OCI-LY1 (cell line): ENCODE measurements at regions not wholly inside any gene's neighbourhood (a gene's known extent, or its start where the extent isn't known, plus 50 kb on each side); places are given as distances from the start of the nearest gene placed in this dataset.

Experiments
- H2AFZ ChIP-seq: fragments of 200-600 bp; sonication (generic), shearing (Covaris generic); 2 replicates; pipeline ENCODE4 v1.6.0; 2014; ENCODE audit warnings: antibody characterized with exemption, mild to moderate bottlenecking, low read length
- H3F3A ChIP-seq: fragments of 200-600 bp; sonication (generic), shearing (Covaris generic); 2 replicates; pipeline ENCODE4 v1.6.0; 2014; ENCODE audit warnings: mild to moderate bottlenecking, antibody characterized with exemption, low read length, moderate library complexity; ENCODE audit not compliant: insufficient read depth
- H3K27ac ChIP-seq: fragments of 200-600 bp; sonication (generic); 2 replicates; pipeline ENCODE4 v1.5.1; 2014; ENCODE audit warnings: low read length, mixed run types, mild to moderate bottlenecking, low read depth; ENCODE audit not compliant: poor library complexity, severe bottlenecking
- H3K27me3 ChIP-seq: fragments of 200-600 bp; sonication (generic); 2 replicates; pipeline ENCODE4 v1.6.0; 2014; ENCODE audit warnings: antibody characterized with exemption, mild to moderate bottlenecking, low read length, moderate library complexity; ENCODE audit not compliant: insufficient read depth
- H3K36me3 ChIP-seq: fragments of 200-600 bp; sonication (generic); 2 replicates; pipeline ENCODE4 v1.6.1; 2014; ENCODE audit warnings: mild to moderate bottlenecking, antibody characterized with exemption, low read length, moderate library complexity, mixed read lengths; ENCODE audit not compliant: insufficient read depth
- H3K4me1 ChIP-seq: fragments of 200-600 bp; sonication (generic); 2 replicates; pipeline ENCODE4 v1.5.1; 2014; ENCODE audit warnings: mild to moderate bottlenecking, low read length, moderate library complexity; ENCODE audit not compliant: insufficient read depth, severe bottlenecking
- H3K4me2 ChIP-seq: fragments of 200-600 bp; sonication (generic), shearing (Covaris generic); 2 replicates; pipeline ENCODE4 v1.6.1; 2014; ENCODE audit warnings: low read length
- H3K4me3 ChIP-seq: fragments of 200-600 bp; sonication (generic); 2 replicates; pipeline ENCODE4 v1.5.1; 2014; ENCODE audit warnings: low read length, low read depth, mild to moderate bottlenecking, mixed read lengths; ENCODE audit not compliant: poor library complexity, severe bottlenecking
- H3K79me2 ChIP-seq: fragments of 200-600 bp; shearing (Covaris generic); 2 replicates; pipeline ENCODE4 v1.6.1; 2016; ENCODE audit warnings: mixed run types, low read length, mixed read lengths; ENCODE audit not compliant: insufficient read depth
- H3K9ac ChIP-seq: fragments of 200-600 bp; sonication (generic), shearing (Covaris generic); 2 replicates; pipeline ENCODE4 v1.6.1; 2014; ENCODE audit warnings: mild to moderate bottlenecking, low read length, mixed read lengths
- H3K9me2 ChIP-seq: fragments of 200-600 bp; sonication (generic), shearing (Covaris generic); 2 replicates; pipeline ENCODE4 v1.6.1; 2014; ENCODE audit warnings: low read depth, mild to moderate bottlenecking, low read length, mixed read lengths
- H3K9me3 ChIP-seq: fragments of 200-600 bp; shearing (Covaris generic); 2 replicates; pipeline ENCODE4 v1.6.1; 2014; ENCODE audit warnings: low read length, mixed read lengths
- H4K20me1 ChIP-seq: fragments of 200-600 bp; sonication (generic), shearing (Covaris generic); 2 replicates; pipeline ENCODE4 v1.6.0; 2016; ENCODE audit warnings: mild to moderate bottlenecking, low read length; ENCODE audit not compliant: insufficient read depth
- EZH2 ChIP-seq: fragments of 200-600 bp; sonication (generic), shearing (Covaris generic); IDR thresholded peaks from 2 replicates; pipeline ENCODE4 v1.8.0; 2017; ENCODE audit warnings: borderline replicate concordance, mixed run types, mild to moderate bottlenecking, antibody characterized with exemption, low read length, moderate library complexity, mixed read lengths
- TF ChIP-seq, protein P1 (sequence below): fragments of 200-600 bp; sonication (generic), shearing (Covaris generic); IDR thresholded peaks from 2 replicates; pipeline ENCODE4 v1.5.1; 2017; ENCODE audit warnings: mild to moderate bottlenecking, antibody characterized with exemption, low read length, moderate library complexity, mixed read lengths

DNA sequence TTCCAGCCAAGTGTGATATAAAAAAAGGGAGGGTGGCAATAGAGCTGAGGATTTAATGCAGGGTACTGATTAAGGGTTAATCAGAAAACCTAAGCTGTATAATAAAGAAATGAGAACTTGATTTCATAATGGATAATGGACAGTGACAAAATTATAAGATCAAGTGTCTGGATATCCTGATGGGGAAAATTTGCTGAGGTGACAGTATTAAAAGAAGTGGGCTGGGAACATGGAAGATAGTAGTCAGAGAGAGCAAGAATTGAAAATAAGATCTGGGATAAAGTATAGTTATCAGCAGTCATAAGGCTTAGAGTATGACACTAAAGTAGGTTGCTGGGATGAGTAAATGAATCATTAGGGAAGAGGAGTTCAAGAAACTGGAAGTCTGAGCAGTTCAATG, 627.3 kb upstream of the RGS18 start:
- H3K27me3 ChIP-seq: no peaks in the 10 kb centered on the region
- H3K36me3 ChIP-seq: no peaks in the 10 kb centered on the region
- no peak overlapping the region for H2AFZ ChIP-seq
- no peak for TF ChIP-seq EZH2
- TF ChIP-seq, protein P1, sequence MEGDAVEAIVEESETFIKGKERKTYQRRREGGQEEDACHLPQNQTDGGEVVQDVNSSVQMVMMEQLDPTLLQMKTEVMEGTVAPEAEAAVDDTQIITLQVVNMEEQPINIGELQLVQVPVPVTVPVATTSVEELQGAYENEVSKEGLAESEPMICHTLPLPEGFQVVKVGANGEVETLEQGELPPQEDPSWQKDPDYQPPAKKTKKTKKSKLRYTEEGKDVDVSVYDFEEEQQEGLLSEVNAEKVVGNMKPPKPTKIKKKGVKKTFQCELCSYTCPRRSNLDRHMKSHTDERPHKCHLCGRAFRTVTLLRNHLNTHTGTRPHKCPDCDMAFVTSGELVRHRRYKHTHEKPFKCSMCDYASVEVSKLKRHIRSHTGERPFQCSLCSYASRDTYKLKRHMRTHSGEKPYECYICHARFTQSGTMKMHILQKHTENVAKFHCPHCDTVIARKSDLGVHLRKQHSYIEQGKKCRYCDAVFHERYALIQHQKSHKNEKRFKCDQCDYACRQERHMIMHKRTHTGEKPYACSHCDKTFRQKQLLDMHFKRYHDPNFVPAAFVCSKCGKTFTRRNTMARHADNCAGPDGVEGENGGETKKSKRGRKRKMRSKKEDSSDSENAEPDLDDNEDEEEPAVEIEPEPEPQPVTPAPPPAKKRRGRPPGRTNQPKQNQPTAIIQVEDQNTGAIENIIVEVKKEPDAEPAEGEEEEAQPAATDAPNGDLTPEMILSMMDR: no peak
- no peak overlapping the region for H3K4me2 ChIP-seq
- H3K27ac ChIP-seq: no peak overlapping the region
- H3F3A ChIP-seq: no peaks in the 10 kb centered on the region
- H3K79me2 ChIP-seq: no peaks in the 10 kb centered on the region
- H4K20me1 ChIP-seq: no peaks in the 10 kb centered on the region
- H3K9me2 ChIP-seq: no peaks in the 10 kb centered on the region
- no peaks in the 10 kb centered on the region for H3K4me1 ChIP-seq
- no peak overlapping the region for H3K9ac ChIP-seq
- H3K9me3 ChIP-seq: no peaks in the 10 kb centered on the region
- H3K4me3 ChIP-seq: no peak overlapping the region

DNA sequence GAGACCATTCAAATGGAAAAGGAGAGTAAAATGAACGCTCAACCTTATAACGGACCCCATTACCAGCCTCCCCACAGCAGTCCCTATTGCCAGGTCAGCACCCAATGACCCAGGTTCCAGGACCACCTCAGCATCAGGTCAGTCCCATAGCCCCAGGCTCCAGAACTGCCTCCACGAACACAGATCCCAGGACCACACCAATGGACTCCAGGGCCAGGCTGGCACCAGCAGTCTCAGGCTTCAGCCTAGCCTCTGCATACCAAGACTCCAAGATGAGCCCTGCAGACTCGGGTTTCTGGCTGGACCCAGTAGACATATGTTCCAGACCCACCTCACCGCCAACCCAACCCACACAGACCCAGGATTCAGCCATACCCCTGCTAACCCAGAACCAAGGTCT, 625.0 kb upstream of the RGS18 start:
- no peaks in the 10 kb centered on the region for H3K36me3 ChIP-seq
- H3K9me2 ChIP-seq: no peaks in the 10 kb centered on the region
- H4K20me1 ChIP-seq: no peaks in the 10 kb centered on the region
- no peak overlapping the region for H3K27ac ChIP-seq
- no peaks in the 10 kb centered on the region for H3K4me1 ChIP-seq
- H3K4me2 ChIP-seq: no peak overlapping the region
- no peaks in the 10 kb centered on the region for H3K27me3 ChIP-seq
- H3K79me2 ChIP-seq: no peaks in the 10 kb centered on the region
- H3K9me3 ChIP-seq: no peaks in the 10 kb centered on the region
- H3K9ac ChIP-seq: no peak overlapping the region
- TF ChIP-seq, protein P1: no peak
- H2AFZ ChIP-seq: no peak overlapping the region
- no peaks in the 10 kb centered on the region for H3F3A ChIP-seq
- H3K4me3 ChIP-seq: no peak overlapping the region

DNA sequence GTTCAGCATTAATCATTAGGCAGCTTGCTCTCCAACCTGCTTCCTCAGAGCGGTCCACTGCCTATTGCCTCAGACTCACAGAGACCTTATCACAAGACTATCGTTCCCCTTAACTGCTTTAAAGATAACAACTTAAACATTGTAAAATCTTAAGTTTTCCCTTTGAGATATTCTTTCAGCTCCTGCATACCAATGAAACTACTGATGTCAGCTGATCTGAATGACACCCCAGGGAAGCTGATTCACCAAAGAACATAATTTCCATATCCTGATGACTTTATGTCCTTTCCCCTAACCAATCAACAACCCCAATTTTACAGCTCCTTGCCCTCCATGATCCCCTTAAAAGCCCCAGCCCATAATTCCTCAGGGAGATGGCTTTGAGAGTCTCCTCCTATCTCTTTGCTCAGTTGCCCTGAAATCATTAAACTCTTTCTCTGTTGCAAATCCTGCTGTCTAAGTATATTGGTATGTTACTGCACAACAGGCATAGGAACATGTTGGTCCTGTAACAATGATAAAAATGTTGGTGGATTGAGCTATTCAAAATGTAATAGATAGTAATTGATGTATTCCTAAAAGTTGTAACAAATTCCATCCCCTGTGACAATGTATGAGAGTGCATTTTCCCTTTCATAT, 621.4 kb upstream of the RGS18 start:
- TF ChIP-seq, protein P1: no peak
- no peak for TF ChIP-seq EZH2
- Histone ChIP-seq H4K20me1 (no peaks in the 10 kb centered on the region), H3F3A (no peaks in the 10 kb centered on the region), H3K27me3 (no peaks in the 10 kb centered on the region), H3K27ac (no peak overlapping the region), H3K9me3 (no peaks in the 10 kb centered on the region), H3K36me3 (no peaks in the 10 kb centered on the region), H3K9me2 (no peaks in the 10 kb centered on the region), H3K4me3 (no peak overlapping the region), H3K4me1 (no peaks in the 10 kb centered on the region), H2AFZ (no peak overlapping the region), H3K9ac (no peak overlapping the region), H3K4me2 (no peak overlapping the region), H3K79me2 (no peaks in the 10 kb centered on the region)
